WTC11 (cell line): ENCODE measurements at regions not wholly inside any gene's neighbourhood (a gene's known extent, or its start where the extent isn't known, plus 50 kb on each side); places are given as distances from the start of the nearest gene placed in this dataset.

Experiments
- ATAC-seq: fragments of 200-7000 bp; cut with Tn5 transposase; 2 replicates; pipeline ENCODE4 v1.10.0; 2021; ENCODE audit warnings: mild to moderate bottlenecking, moderate library complexity
- CTCF ChIA-PET: fragments of 300-600 bp; sonication (Branson Sonifier 250); formaldehyde crosslinking; loops from one replicate; lab custom pipeline; 2021; ENCODE audit warnings: antibody characterized with exemption; lab: Charles Lee
- POLR2A ChIA-PET: fragments of 350-600 bp; sonication (Branson Sonifier 250); formaldehyde crosslinking; loops from one replicate; lab custom pipeline; 2021; ENCODE audit warnings: antibody characterized with exemption; lab: Charles Lee
- DNase-seq: peaks from one replicate; pipeline ENCODE4 v3.0.0; 2021; ENCODE audit warnings: low spot score
- H3K27ac Mint-ChIP-seq: 2 replicates; pipeline ENCODE4 v1.8.0; 2021; ENCODE audit warnings: mixed read lengths
- H3K27me3 Mint-ChIP-seq: 2 replicates; pipeline ENCODE4 v1.8.0; 2021; ENCODE audit warnings: low read depth, mild to moderate bottlenecking, moderate library complexity, mixed read lengths
- H3K36me3 Mint-ChIP-seq: 2 replicates; pipeline ENCODE4 v1.8.0; 2021; ENCODE audit warnings: mixed read lengths
- H3K4me1 Mint-ChIP-seq: 2 replicates; pipeline ENCODE4 v1.8.0; 2022; ENCODE audit warnings: mixed read lengths
- H3K4me3 Mint-ChIP-seq: 2 replicates; pipeline ENCODE4 v1.8.0; 2021; ENCODE audit warnings: mild to moderate bottlenecking, moderate library complexity, mixed read lengths
- H3K9me3 Mint-ChIP-seq: 2 replicates; pipeline ENCODE4 v1.8.0; 2021; ENCODE audit warnings: mixed read lengths
- AFF4 ChIP-seq: sonication (generic); formaldehyde crosslinking; IDR thresholded peaks from 2 replicates; pipeline ENCODE4 v1.8.1; 2023; ENCODE audit warnings: mild to moderate bottlenecking, missing genetic modification reagents, borderline replicate concordance
- AR ChIP-seq: fragments of 250-450 bp; sonication (Bioruptor Pico); IDR thresholded peaks from 2 replicates; pipeline ENCODE4 v1.9.0; 2021; ENCODE audit warnings: mild to moderate bottlenecking
- E2F4 ChIP-seq: sonication (generic); formaldehyde crosslinking; IDR thresholded peaks from 2 replicates; pipeline ENCODE4 v1.8.1; 2022; ENCODE audit warnings: low read depth, mild to moderate bottlenecking, moderate library complexity, missing genetic modification reagents, borderline replicate concordance
- ELF4 ChIP-seq: sonication (generic); formaldehyde crosslinking; IDR thresholded peaks from 2 replicates; pipeline ENCODE4 v1.8.1; 2022; ENCODE audit warnings: low read depth, mild to moderate bottlenecking, moderate library complexity, missing genetic modification reagents
- ERG ChIP-seq: fragments of 250-450 bp; sonication (Bioruptor Pico); IDR thresholded peaks from 2 replicates; pipeline ENCODE4 v1.8.0; 2021; ENCODE audit warnings: mild to moderate bottlenecking
- ESRRA ChIP-seq: sonication (generic); formaldehyde crosslinking; IDR thresholded peaks from 2 replicates; pipeline ENCODE4 v1.8.1; 2022; ENCODE audit warnings: mild to moderate bottlenecking, missing genetic modification reagents, borderline replicate concordance
- HMGXB4 ChIP-seq: sonication (generic); formaldehyde crosslinking; IDR thresholded peaks from 2 replicates; pipeline ENCODE4 v1.8.1; 2023; ENCODE audit warnings: mild to moderate bottlenecking, moderate library complexity, missing genetic modification reagents
- MLX ChIP-seq: sonication (generic); formaldehyde crosslinking; IDR thresholded peaks from 2 replicates; pipeline ENCODE4 v1.8.1; 2023; ENCODE audit warnings: mild to moderate bottlenecking, missing genetic modification reagents, moderate library complexity
- MXD4 ChIP-seq: fragments of 250-450 bp; sonication (Bioruptor Pico); IDR thresholded peaks from 2 replicates; pipeline ENCODE4 v1.8.0; 2021; ENCODE audit warnings: mild to moderate bottlenecking, moderate library complexity, borderline replicate concordance
- SMAD3 ChIP-seq: sonication (generic); formaldehyde crosslinking; IDR thresholded peaks from 2 replicates; pipeline ENCODE4 v1.8.0; 2022; ENCODE audit warnings: missing genetic modification reagents, mild to moderate bottlenecking, borderline replicate concordance
- TEAD1 ChIP-seq: sonication (generic); formaldehyde crosslinking; IDR thresholded peaks from 2 replicates; pipeline ENCODE4 v1.8.0; 2022; ENCODE audit warnings: mild to moderate bottlenecking, missing genetic modification reagents
- USF1 ChIP-seq: sonication (generic); formaldehyde crosslinking; IDR thresholded peaks from 2 replicates; pipeline ENCODE4 v1.8.0; 2022; ENCODE audit warnings: mild to moderate bottlenecking, missing genetic modification reagents
- ZBTB43 ChIP-seq: sonication (generic); formaldehyde crosslinking; IDR thresholded peaks from 2 replicates; pipeline ENCODE4 v1.8.1; 2023; ENCODE audit warnings: mild to moderate bottlenecking, missing genetic modification reagents
- ZMAT4 ChIP-seq: fragments of 250-450 bp; sonication (Bioruptor Pico); IDR thresholded peaks from 2 replicates; pipeline ENCODE4 v1.9.0; 2021; ENCODE audit warnings: mild to moderate bottlenecking
- ZNF416 ChIP-seq: fragments of 250-450 bp; sonication (Bioruptor Pico); IDR thresholded peaks from 2 replicates; pipeline ENCODE4 v1.9.0; 2021; ENCODE audit warnings: mild to moderate bottlenecking, inconsistent platforms
- ZNF423 ChIP-seq: fragments of 250-450 bp; sonication (Bioruptor Pico); IDR thresholded peaks from 2 replicates; pipeline ENCODE4 v2.1.2; 2022; ENCODE audit warnings: mild to moderate bottlenecking, moderate library complexity

- POLR2A ChIA-PET, result no interaction called here
- Mint-ChIP-seq H3K4me3 (no peak overlapping the region), H3K27me3 (no peaks in the 10 kb centered on the region), H3K27ac (no peak overlapping the region), H3K9me3 (peaks cover 15% of the 10 kb centered on the region), H3K4me1 (peaks cover 25% of the 10 kb centered on the region), H3K36me3 (peaks cover 7% of the 10 kb centered on the region)
- no peak for DNase-seq
- CTCF ChIA-PET, result no interaction called here
- no peak for ATAC-seq
- TF ChIP-seq AR (no peak), ZNF423 (CRISPR knock-in tag) (no peak), ZMAT4 (CRISPR knock-in tag) (no peak), ZBTB43 (CRISPR knock-in tag) (no peak), TEAD1 (CRISPR knock-in tag) (no peak), SMAD3 (CRISPR knock-in tag) (no peak), AFF4 (CRISPR knock-in tag) (no peak), ERG (no peak)
Measured at GRCh38 chr13:68988176-68988575, 1119.5 kb upstream of the ATXN8OS start.

- CTCF ChIA-PET, result no interaction called here
- H3K27ac Mint-ChIP-seq, result no peak overlapping the region
- TF ChIP-seq ELF4 (CRISPR knock-in tag), result no peak
- TF ChIP-seq E2F4, result no peak
- no peak for TF ChIP-seq AFF4 (CRISPR knock-in tag)
- no peak for TF ChIP-seq MXD4 (CRISPR knock-in tag)
- TF ChIP-seq ZNF416, result no peak
- TF ChIP-seq ESRRA (CRISPR knock-in tag), result no peak
- TF ChIP-seq USF1 (CRISPR knock-in tag), result no peak
- TF ChIP-seq HMGXB4 (CRISPR knock-in tag), result no peak
- TF ChIP-seq MLX (CRISPR knock-in tag), result no peak
Measured at GRCh38 chr13:68987585-68987984, 1120.0 kb upstream of the ATXN8OS start.

More at GRCh38 chr13:68987585-68987984, 1120.0 kb upstream of the ATXN8OS start:
- POLR2A ChIA-PET, result no interaction called here
- Mint-ChIP-seq H3K27me3 (no peaks in the 10 kb centered on the region), H3K36me3 (peaks cover 8% of the 10 kb centered on the region), H3K4me1 (peaks cover 27% of the 10 kb centered on the region), H3K9me3 (peaks cover 15% of the 10 kb centered on the region), H3K4me3 (no peak overlapping the region)
- no peak for ATAC-seq
- DNase-seq, result no peak
